Endothelial cell (in vitro differentiated cells): ENCODE measurements at regions not wholly inside any gene's neighbourhood (a gene's known extent, or its start where the extent isn't known, plus 50 kb on each side); places are given as distances from the start of the nearest gene placed in this dataset.

Source experiments
- DNase-seq: peaks from one replicate; pipeline ENCODE4 v3.0.0; 2021; ENCODE audit warnings: low spot score
- H3K27ac Mint-ChIP-seq: one replicate; pipeline ENCODE4 v1.8.0; 2021; ENCODE audit warnings: mixed read lengths, inconsistent platforms; ENCODE audit not compliant: unreplicated experiment
- H3K27me3 Mint-ChIP-seq: one replicate; pipeline ENCODE4 v1.8.0; 2021; ENCODE audit warnings: mild to moderate bottlenecking, moderate library complexity, mixed read lengths, inconsistent platforms; ENCODE audit not compliant: unreplicated experiment
- H3K36me3 Mint-ChIP-seq: one replicate; pipeline ENCODE4 v1.8.0; 2021; ENCODE audit warnings: mild to moderate bottlenecking, low read depth, mixed read lengths, inconsistent platforms; ENCODE audit not compliant: unreplicated experiment
- H3K4me1 Mint-ChIP-seq: one replicate; pipeline ENCODE4 v1.8.0; 2021; ENCODE audit warnings: mild to moderate bottlenecking, mixed read lengths, inconsistent platforms; ENCODE audit not compliant: unreplicated experiment
- H3K4me3 Mint-ChIP-seq: one replicate; pipeline ENCODE4 v1.8.0; 2021; ENCODE audit warnings: mild to moderate bottlenecking, mixed read lengths, inconsistent platforms; ENCODE audit not compliant: unreplicated experiment
- H3K9me3 Mint-ChIP-seq: one replicate; pipeline ENCODE4 v1.8.0; 2021; ENCODE audit warnings: mixed read lengths, inconsistent platforms; ENCODE audit not compliant: unreplicated experiment
- TF ChIP-seq, protein P1 (sequence below): fragments of 200-600 bp; sonication (generic); IDR thresholded peaks from one replicate; pipeline ENCODE4 v1.5.0; 2021; ENCODE audit warnings: antibody characterized with exemption; ENCODE audit not compliant: unreplicated experiment

DNA sequence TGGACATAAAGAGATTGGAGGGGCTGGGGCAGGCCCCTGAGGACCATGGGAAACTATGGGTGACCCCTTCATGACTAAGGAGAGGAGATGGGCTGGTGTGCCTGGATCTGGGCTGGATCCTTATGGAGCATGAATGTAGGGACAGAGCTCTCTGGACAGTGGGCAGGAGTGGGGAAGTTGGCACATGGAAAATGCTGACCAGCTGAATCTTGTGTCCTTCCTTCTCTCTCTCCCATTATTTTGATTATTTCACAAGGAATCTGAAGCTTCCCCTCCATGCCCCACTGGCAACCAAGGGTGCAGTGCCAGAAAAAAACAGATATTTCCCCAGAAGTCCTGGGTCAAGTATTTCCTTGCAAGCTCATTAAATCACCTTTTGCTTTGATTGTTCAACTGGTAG, 175.2 kb downstream of the DHX35 start:
- Mint-ChIP-seq H3K4me1 (no peaks in the 10 kb centered on the region), H3K27ac (no peak overlapping the region), H3K27me3 (peaks cover 11% of the 10 kb centered on the region)

DNA sequence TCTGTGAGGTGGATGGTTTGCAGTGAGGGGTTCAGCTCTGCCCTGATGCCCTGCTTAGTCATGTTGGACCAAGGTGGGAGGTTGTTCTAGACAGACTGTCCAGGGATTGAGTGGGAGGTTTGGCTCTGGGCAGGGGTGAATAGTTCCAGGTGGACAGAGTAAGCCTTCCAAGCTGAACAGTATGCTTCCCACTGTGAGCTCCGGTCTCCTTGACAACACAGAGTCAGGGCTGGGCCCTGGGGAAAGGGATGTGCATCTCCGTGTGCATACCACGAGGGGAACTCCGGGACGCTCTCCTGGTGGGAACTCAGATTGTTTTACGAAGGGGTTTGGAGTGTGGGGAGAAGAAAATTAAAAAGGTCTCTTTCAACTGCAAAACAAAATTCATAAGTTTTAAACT, 174.7 kb downstream of the DHX35 start:
- H3K27ac Mint-ChIP-seq, result no peak overlapping the region
- TF ChIP-seq, protein P1, sequence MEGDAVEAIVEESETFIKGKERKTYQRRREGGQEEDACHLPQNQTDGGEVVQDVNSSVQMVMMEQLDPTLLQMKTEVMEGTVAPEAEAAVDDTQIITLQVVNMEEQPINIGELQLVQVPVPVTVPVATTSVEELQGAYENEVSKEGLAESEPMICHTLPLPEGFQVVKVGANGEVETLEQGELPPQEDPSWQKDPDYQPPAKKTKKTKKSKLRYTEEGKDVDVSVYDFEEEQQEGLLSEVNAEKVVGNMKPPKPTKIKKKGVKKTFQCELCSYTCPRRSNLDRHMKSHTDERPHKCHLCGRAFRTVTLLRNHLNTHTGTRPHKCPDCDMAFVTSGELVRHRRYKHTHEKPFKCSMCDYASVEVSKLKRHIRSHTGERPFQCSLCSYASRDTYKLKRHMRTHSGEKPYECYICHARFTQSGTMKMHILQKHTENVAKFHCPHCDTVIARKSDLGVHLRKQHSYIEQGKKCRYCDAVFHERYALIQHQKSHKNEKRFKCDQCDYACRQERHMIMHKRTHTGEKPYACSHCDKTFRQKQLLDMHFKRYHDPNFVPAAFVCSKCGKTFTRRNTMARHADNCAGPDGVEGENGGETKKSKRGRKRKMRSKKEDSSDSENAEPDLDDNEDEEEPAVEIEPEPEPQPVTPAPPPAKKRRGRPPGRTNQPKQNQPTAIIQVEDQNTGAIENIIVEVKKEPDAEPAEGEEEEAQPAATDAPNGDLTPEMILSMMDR, result no peak
- no peaks in the 10 kb centered on the region for H3K4me1 Mint-ChIP-seq
- no peaks in the 10 kb centered on the region for H3K36me3 Mint-ChIP-seq
- H3K9me3 Mint-ChIP-seq, result no peaks in the 10 kb centered on the region
- H3K4me3 Mint-ChIP-seq, result no peak overlapping the region
- H3K27me3 Mint-ChIP-seq, result peaks cover 11% of the 10 kb centered on the region
- DNase-seq, result no peak

More for the DNA sequence above, 175.2 kb downstream of the DHX35 start:
- Mint-ChIP-seq H3K4me3 (no peak overlapping the region), H3K9me3 (no peaks in the 10 kb centered on the region), H3K36me3 (no peaks in the 10 kb centered on the region)
- TF ChIP-seq, protein P1, result no peak
- DNase-seq, result no peak

DNA sequence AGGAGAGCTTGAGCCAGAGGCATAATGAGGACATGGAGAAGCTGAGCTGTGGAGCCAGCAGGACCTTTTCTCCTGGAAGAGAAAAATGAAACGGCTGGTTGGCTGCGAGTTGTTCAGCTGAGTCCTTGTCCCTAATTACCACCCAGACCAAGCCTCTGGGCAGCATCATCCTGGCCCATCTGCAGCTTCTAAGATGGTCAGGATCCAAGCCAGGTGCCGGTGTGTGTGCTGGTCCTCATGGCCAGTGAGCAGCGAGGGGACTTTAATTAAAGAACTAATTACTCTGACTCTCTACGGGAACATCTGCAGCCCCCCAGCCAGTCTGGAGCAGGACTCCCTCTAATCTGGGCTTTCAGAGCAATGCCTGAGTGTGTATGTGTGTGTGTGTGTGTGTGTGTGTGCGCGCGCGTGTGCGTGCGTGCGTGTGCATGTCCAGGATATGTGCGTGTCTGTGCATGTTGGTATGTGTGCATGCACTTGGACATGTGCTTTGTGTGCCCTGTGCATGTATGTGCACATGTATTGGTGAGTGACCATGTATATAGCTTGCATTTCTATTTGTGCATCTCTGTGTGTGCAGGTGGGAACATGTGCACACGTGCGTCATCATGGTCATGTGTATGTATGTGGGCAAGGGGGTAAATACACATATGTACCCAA, 173.9 kb downstream of the DHX35 start:
- DNase-seq, result no peak
- Mint-ChIP-seq H3K4me3 (no peak overlapping the region), H3K27ac (no peak overlapping the region), H3K36me3 (no peaks in the 10 kb centered on the region), H3K9me3 (no peaks in the 10 kb centered on the region), H3K27me3 (peaks cover 11% of the 10 kb centered on the region), H3K4me1 (no peaks in the 10 kb centered on the region)
- TF ChIP-seq, protein P1, result no peak

DNA sequence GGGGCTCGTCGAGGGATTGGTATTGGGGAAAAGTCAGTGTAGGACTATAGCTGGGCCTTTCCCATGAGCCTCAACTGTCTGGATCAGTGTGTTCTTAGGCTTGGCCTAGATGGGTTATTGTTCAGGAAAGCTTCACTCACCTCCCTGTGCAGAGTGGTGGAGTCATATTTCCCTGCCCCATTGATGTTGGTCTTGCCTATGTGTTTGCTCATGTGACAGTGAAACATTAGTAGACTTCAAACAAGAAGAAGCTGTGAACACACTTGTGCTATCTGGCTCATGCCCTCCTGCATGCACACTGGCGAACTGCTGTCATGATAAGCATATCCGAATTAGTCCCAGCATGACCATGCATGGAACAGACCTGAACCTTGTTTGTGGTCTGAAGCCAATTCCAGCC, 171.1 kb downstream of the DHX35 start:
- Mint-ChIP-seq H3K9me3 (no peaks in the 10 kb centered on the region), H3K4me1 (no peaks in the 10 kb centered on the region), H3K4me3 (no peak overlapping the region), H3K27ac (no peak overlapping the region), H3K36me3 (no peaks in the 10 kb centered on the region), H3K27me3 (peaks cover 7% of the 10 kb centered on the region)
- no peak for DNase-seq
- TF ChIP-seq, protein P1, result no peak

DNA sequence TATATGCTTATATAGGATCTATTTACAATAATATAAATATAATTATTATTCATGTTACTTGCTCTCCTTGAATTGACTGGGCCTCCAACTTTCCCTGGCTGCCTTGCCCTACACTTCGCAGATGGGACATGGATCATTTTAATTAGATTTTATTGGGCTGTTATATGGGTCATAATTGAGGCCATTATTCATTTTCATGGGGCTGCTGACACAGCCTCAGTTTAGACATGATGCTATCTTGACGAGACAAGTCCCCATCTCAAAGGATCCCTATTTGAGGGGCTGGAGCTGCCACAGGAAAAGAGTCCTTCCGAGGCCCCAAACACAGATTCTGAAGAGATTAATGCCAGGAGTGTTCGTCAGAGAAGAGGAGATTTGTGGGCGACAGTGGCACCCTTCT, 170.4 kb downstream of the DHX35 start:
- no peak overlapping the region for H3K4me3 Mint-ChIP-seq
- DNase-seq, result no peak
- H3K4me1 Mint-ChIP-seq, result no peaks in the 10 kb centered on the region
- H3K9me3 Mint-ChIP-seq, result no peaks in the 10 kb centered on the region
- H3K36me3 Mint-ChIP-seq, result no peaks in the 10 kb centered on the region
- H3K27me3 Mint-ChIP-seq, result peaks cover 7% of the 10 kb centered on the region
- no peak overlapping the region for H3K27ac Mint-ChIP-seq
- TF ChIP-seq, protein P1, result no peak
